ENCODE measurements at regions not wholly inside any gene's neighbourhood (a gene's known extent, or its start where the extent isn't known, plus 50 kb on each side); places are given as distances from the start of the nearest gene placed in this dataset.

GRCh38 chr12:63318313-63318712 lies 167.3 kb upstream of the AVPR1A start:
- DNase-seq: no peak

- no peak for DNase-seq
These were observed 166.9 kb upstream of the AVPR1A start for GRCh38 chr12:63317880-63318279.

- DNase-seq: no peak
These were observed 166.4 kb upstream of the AVPR1A start for GRCh38 chr12:63317286-63317846.

- DNase-seq: no peak
These were observed 162.1 kb upstream of the AVPR1A start for GRCh38 chr12:63313139-63313538.

- no peak for DNase-seq
These were observed 157.7 kb upstream of the AVPR1A start for GRCh38 chr12:63308671-63309070.

GRCh38 chr12:63307849-63308248 lies 156.8 kb upstream of the AVPR1A start:
- DNase-seq: no peak

- no peak for DNase-seq
These were observed 155.2 kb upstream of the AVPR1A start for GRCh38 chr12:63305901-63306875.

GRCh38 chr12:63304887-63305316 lies 153.9 kb upstream of the AVPR1A start:
- no peak for DNase-seq

- DNase-seq: no peak
These were observed 152.0 kb upstream of the AVPR1A start for GRCh38 chr12:63302941-63303536.

- DNase-seq: no peak
These were observed 151.4 kb upstream of the AVPR1A start for GRCh38 chr12:63302269-63302940.

- no peak for DNase-seq
These were observed 150.3 kb upstream of the AVPR1A start for GRCh38 chr12:63301311-63301710.

- DNase-seq: no peak
These were observed 147.5 kb upstream of the AVPR1A start for GRCh38 chr12:63298386-63298930.

GRCh38 chr12:63294327-63294632 lies 143.3 kb upstream of the AVPR1A start:
- DNase-seq: no peak

GRCh38 chr12:63292471-63293221 lies 141.6 kb upstream of the AVPR1A start:
- DNase-seq: no peak

- peak; percentile 21 to 54 (median 44) for DNase-seq
These were observed 125.8 kb upstream of the AVPR1A start for GRCh38 chr12:63276537-63277365.

- DNase-seq: no peak
These were observed 116.0 kb upstream of the AVPR1A start for GRCh38 chr12:63266988-63267387.

GRCh38 chr12:63264629-63265028 lies 113.6 kb upstream of the AVPR1A start:
- DNase-seq: no peak

GRCh38 chr12:63250486-63250885 lies 99.5 kb upstream of the AVPR1A start:
- no peak for DNase-seq

GRCh38 chr12:63238892-63239291 lies 87.9 kb upstream of the AVPR1A start:
- no peak for DNase-seq

- no peak for DNase-seq
These were observed 81.9 kb upstream of the AVPR1A start for GRCh38 chr12:63232896-63233295.

- no peak for DNase-seq
These were observed 77.9 kb upstream of the AVPR1A start for GRCh38 chr12:63228853-63229252.
